Pons (tissue), 1 donor: ENCODE measurements at regions not wholly inside any gene's neighbourhood (a gene's known extent, or its start where the extent isn't known, plus 50 kb on each side); places are given as distances from the start of the nearest gene placed in this dataset.

Experiments
- DNase-seq: peaks from one replicate; pipeline ENCODE4 v3.0.0-alpha.2; 2016; ENCODE audit warnings: low spot score

- no peak for DNase-seq
Measured at GRCh38 chr18:41624460-41624859, 330.6 kb upstream of the PIK3C3 start.

DNA sequence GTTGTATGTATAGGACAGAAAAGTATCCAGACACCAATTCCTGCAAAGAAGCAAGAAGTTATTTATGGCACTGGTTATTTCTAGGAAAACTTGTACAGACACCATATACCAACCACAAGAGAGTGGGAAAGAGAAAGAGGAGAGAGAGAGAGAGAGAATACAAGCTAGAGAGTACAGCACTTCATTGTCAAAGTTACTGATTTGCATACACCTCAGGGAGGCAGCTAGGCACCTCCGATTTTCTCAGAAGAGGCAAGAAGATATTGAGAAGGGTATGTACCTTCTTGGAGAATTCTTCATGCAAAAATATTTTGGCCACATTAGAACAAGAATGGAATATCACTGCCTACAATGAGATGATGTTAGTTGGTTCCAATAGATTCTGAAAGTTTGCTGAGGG lies 333.9 kb upstream of the PIK3C3 start:
- no peak for DNase-seq

- DNase-seq = no peak
Measured at GRCh38 chr18:41618147-41618546, 336.9 kb upstream of the PIK3C3 start.

DNA sequence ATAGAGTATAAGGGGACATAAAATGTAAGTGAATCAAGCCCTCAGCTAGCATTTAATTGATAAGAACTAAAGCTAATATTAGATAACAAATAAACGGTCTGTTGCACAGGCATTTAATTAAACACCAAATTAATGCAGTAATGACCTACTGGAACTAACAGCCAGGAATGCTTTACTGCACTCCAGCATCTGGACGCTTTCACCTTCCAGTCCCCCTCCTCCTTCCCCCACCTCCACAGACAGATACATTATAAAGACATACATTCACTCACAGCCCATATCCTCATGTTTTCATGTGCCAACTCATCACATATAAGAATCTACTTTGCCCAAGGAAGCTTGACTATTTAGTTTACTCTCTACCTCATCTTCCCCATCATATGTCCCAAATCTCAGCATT lies 337.4 kb upstream of the PIK3C3 start:
- DNase-seq = no peak

DNA sequence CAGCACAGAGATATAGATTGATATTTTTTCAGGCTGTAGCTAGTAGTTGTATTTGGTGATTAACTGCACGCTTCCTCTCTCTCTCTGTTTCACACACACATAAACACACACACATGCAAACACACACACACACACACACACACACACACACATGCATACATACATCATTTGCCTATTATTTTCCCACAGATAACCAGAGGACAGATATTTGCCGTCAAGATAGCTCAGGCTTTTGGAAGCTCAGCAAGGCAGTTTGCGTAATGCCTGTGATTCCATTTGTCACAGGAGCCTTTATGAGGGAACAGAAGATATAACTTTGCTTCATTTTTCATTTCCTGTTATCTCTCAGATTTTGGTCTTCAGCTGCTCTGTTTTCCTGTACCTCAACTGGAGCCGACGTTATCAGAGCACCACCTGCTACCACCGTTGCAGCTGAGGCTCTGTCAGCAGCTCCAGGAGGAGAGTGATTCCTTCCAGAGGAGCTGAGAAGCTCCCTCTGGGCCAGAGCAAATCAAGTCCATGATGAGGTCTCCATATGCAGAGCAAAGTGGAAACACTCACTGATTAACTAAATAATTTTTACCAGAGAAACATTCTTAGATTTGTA lies 341.9 kb upstream of the PIK3C3 start:
- no peak for DNase-seq

DNA sequence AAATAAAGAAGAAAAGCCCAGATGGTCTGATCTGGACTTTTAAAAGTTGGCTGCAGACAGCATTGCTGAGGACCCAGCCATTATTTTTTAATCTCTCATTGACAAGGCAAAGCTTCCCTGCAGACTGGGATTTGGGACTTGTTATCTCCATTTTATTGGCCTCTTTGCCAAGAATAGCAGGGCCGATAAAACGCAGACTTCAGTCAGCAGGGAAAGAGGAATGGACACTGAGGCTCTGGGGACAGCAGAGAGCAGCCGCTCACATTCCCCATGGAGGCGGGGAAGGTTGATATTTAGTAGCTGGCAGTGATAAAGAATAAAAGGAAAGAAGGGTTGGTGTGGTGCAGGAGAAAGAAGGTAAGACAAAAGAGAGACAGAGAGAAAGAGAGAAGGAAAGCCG lies 350.1 kb upstream of the PIK3C3 start:
- DNase-seq = no peak

DNA sequence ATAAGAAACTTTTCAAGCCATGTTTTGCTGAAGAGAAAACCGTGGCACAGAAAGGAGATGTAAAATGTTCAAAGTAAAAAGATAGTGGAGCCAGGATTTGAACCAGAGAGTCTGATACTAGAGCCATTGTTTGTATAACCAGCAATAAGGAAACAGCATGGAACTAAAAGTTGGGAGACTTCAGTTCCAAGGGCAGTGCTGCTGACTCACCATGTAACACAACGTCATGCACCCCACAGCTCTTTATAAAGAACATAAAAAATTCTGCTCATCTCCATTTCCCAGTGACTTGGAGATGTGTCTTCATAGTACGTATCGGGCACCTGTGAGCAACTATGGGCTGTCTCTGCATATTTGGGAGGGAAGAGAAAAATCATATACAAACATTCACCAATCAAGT lies 353.0 kb upstream of the PIK3C3 start:
- DNase-seq = no peak

DNA sequence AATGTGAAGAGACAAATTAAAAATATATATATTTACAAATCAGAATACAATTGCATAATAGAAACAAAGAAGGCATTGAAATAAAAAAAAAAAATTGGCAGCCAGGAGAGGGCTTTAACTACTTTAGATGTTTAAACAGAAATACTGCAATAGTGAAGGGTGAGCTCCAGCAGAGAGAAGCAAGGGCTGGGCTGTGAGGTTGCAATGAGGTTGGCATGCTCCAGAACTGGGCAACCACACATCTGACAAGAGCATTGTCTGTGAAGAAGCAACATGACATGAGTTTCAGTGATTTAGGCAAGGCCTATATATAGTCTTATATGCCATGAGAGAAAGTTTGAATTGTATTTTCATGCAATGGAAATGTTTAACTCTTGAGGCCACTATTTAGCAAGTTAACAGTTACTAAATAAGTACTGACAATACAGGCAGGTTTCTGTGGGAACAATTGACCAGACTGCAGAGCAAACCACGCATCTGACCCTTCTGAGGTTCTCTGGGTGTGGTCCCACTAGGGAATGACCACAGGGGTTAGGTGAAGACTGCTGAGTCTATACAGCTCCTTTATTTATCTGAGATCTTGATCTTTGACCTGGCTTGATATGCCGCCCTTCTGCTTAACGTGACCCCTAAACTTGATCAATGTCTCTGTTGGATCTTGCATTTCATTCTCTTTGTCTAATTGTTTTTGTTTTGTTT lies 354.2 kb upstream of the PIK3C3 start:
- no peak for DNase-seq

DNA sequence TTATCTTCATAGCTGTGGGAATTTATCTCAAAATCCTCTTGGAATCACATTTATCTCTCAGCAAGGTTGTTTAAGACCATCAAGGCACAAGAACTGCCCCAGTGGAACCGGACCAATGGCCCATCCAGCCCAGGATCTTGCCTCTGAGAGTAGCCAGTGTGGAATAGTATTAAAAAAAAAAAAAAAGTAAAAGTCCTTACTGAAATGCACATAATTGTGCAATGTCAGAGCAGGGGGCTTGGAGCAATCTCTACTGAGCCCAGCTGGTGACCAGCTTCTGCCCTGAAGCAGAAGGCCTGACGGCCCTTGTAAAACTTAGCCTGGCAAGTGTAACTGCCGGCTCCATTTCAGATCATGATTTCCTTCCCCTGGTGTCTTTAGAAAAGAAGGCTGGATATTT lies 355.6 kb upstream of the PIK3C3 start:
- DNase-seq = no peak

- DNase-seq = no peak
Measured at GRCh38 chr18:41594582-41594981, 360.5 kb upstream of the PIK3C3 start.

DNA sequence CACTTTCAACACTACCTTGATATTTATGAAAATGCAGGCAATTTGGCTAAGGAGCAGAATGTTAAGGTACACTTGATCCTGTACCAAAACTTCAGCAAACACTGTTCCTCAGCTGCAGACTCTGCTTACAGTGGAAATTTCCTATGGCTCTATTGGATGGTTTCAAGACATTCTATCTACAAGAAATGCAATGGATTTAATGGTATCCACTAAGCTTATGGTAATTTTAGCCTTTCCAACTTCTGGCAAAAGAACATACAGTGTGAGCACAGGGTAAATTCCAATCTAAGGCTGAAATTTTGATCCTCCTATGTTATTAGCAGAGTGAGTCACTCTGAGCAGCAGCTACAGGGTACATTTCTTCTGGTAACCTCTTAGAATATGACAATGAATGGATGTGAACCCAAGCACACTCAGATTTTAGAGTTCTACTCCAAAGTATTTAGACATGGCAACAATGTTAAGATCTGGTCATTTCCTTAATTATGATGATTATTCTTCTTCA lies 361.8 kb upstream of the PIK3C3 start:
- DNase-seq = no peak

- no peak for DNase-seq
Measured at GRCh38 chr18:41587976-41588375, 367.1 kb upstream of the PIK3C3 start.

DNA sequence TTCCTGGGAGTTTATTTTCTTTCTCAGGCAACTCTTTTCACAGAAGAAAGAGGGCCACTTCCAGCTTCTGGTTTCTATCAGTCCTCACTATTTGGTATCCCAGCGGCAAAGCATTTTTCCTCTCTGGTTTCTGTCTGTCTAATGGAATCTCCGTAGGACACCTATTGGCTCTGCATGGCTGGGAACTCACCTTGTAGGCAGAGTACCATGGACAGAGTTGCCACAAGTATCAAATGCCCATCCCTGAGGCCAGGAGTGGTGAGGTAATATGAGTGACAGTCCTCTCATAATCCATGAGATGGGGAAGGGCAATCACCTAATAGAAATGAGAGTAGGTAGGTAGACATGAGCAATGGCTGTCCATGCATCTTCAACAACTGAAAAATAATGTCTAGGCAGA lies 369.5 kb upstream of the PIK3C3 start:
- no peak for DNase-seq

DNA sequence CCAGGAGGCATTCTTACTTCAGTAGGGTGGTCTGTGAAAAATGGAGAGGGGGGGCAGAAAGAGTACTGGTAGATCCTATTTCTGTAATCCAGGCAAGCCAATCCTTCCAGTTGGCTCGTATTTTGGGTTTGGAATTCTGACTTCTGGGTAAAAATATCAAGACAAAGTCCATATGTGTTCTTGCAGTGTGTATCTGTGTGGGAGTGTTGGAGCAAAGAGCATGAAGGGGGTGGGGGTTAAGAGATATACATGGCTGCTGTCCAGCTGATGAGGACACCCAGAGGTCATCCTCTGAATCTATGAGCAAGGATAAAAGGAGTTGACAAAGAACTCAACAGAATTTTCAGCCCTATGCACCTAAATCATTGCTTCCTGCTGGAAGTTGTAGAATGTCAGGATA lies 375.8 kb upstream of the PIK3C3 start:
- DNase-seq = no peak

GRCh38 chr18:41577529-41577928 lies 377.5 kb upstream of the PIK3C3 start:
- no peak for DNase-seq

DNA sequence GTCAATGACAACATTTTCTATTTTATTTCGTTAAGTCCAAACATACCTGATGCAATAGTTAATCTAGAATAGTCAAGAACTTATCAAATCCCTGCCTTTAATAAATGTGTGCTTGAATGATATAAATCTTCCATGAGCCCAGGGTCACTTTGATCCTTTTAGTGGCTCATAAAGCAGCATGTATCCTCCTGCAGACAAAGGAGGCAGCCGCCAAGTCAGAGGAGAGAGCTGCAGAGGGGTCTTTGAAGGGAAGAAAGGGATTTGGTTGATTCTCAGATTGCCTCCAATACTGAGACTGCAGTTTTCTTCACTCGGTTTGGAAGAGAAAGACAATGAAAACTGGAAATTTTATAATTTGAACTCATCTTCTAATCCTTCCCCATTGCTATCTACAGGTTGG lies 378.4 kb upstream of the PIK3C3 start:
- no peak for DNase-seq

- DNase-seq = no peak
Measured at GRCh38 chr18:41569867-41570266, 385.2 kb upstream of the PIK3C3 start.

- no peak for DNase-seq
Measured at GRCh38 chr18:41561961-41562360, 393.1 kb upstream of the PIK3C3 start.

DNA sequence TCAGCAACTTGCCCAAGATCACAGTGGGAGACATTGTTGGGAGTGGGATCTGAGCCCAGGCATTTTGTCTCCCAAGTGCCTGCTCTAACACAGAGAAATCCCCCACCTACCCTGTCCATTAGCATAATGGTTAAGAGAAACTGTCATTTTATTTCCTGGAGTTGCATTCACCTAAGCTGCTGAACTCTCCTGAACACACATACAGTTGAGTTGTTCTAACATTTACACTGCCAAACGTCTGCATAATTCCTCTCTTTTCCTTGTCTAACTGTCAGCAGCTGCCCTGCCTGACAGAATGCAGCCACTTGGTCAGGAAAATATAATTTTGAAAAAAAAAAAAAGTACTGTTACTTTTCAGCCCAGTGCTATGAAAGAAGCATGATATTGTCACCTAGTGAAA lies 396.3 kb upstream of the PIK3C3 start:
- no peak for DNase-seq

DNA sequence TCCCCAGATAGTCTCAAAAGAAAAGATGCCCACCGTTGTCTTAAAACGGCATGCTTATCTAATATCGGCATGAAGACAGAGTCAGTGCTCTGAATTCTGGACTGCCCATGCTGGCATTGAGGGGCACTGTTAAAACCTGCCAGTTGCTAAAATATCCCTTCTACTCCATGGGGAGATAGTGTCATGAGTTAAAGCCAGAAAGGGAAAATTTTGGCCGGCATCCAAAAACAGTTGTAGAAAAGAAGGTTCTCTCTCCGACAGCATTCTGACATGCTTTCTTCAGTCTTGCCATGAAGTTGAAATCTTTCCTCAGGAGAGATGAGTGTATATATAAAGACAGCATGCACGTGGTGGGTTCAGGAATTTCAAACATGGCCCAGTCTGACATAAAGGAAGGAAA lies 401.3 kb upstream of the PIK3C3 start:
- no peak for DNase-seq

DNA sequence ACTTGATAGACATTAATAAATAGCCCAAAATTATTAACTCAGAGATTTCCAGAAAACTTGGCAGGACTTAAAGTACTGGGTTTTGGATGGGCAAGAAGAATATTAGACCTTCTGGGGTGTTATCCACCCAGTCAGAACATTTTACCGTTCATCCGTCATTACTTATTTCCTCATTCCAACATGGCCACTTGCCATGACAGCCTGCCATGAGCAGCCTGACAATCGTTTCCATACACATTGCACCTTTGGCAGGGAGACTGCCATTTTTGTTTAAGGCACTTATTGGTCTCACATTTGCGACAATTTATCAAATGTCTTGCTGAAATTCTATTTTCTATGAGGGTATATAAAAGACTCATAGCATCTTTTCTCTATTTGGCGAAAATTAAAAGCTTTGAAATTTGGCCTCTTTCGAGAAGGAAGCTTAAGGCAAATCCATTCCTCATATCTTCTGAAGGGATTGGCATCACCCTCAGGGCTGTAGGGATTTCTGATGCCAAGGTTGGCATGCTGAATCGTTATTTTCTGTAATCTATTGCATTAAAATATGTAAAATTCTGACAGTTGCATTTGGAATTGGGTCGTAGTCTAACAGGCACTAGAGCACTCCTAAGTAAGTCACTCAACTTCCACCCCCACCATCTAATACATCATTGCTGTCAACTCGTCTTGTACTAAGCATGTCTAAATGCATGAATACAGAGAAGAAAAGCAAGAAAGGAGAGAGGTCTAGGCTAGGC lies 406.3 kb upstream of the PIK3C3 start:
- DNase-seq = no peak

- DNase-seq = no peak
Measured at GRCh38 chr18:41545091-41545888, 409.7 kb upstream of the PIK3C3 start.
